Mesendoderm (in vitro differentiated cells): ENCODE measurements at regions not wholly inside any gene's neighbourhood (a gene's known extent, or its start where the extent isn't known, plus 50 kb on each side); places are given as distances from the start of the nearest gene placed in this dataset.
A peak's percentile ranks its signal among the peaks of the same experiment; 100 is the strongest.
"Not testable (repeated sequence)": the region's sequence is repeated elsewhere in the genome, so short reads cannot be mapped to it uniquely, and the experiment has no call there.

Source experiments
- DNase-seq: peaks from one replicate; pipeline ENCODE4 v3.0.0; 2013
- H2AK5ac ChIP-seq: 2 replicates; pipeline ENCODE4 v1.6.1; 2013; ENCODE audit warnings: low read length, inconsistent platforms
- H2BK120ac ChIP-seq: 2 replicates; pipeline ENCODE4 v1.6.1; 2013; ENCODE audit warnings: low read depth, mild to moderate bottlenecking, low read length, moderate library complexity, mixed read lengths
- H2BK15ac ChIP-seq: replicated peaks from 2 replicates; pipeline ENCODE4 v1.6.1; 2013; ENCODE audit warnings: low read depth, mild to moderate bottlenecking, moderate library complexity
- H2BK5ac ChIP-seq: 2 replicates; pipeline ENCODE4 v1.6.1; 2013; ENCODE audit warnings: low read length, inconsistent platforms
- H3K18ac ChIP-seq: 2 replicates; pipeline ENCODE4 v1.6.1; 2013; ENCODE audit warnings: mild to moderate bottlenecking, low read length, mixed read lengths
- H3K23ac ChIP-seq: one replicate; pipeline ENCODE4 v1.6.1; 2013; ENCODE audit warnings: low read length
- H3K27ac ChIP-seq: 2 replicates; pipeline ENCODE4 v1.5.1; 2013; ENCODE audit warnings: low read depth, mild to moderate bottlenecking, inconsistent platforms, low read length, moderate library complexity
- H3K27me3 ChIP-seq: 2 replicates; pipeline ENCODE4 v1.6.1; 2013; ENCODE audit warnings: low read length, control low read depth, mild to moderate bottlenecking, inconsistent platforms; ENCODE audit not compliant: insufficient read depth, poor library complexity
- H3K36me3 ChIP-seq: 2 replicates; pipeline ENCODE4 v1.6.1; 2013; ENCODE audit warnings: low read length, inconsistent platforms; ENCODE audit not compliant: control insufficient read depth, insufficient read depth
- H3K4ac ChIP-seq: one replicate; pipeline ENCODE4 v1.6.1; 2013; ENCODE audit warnings: low read depth, mild to moderate bottlenecking, low read length, moderate library complexity
- H3K4me1 ChIP-seq: 2 replicates; pipeline ENCODE4 v1.6.1; 2013; ENCODE audit warnings: low read depth, low read length, inconsistent platforms; ENCODE audit not compliant: control insufficient read depth
- H3K4me2 ChIP-seq: 2 replicates; pipeline ENCODE4 v1.6.1; 2013; ENCODE audit warnings: low read length
- H3K4me3 ChIP-seq: 2 replicates; pipeline ENCODE4 v1.5.1; 2013; ENCODE audit warnings: mild to moderate bottlenecking, low read length
- H3K56ac ChIP-seq: one replicate; pipeline ENCODE4 v1.6.1; 2013; ENCODE audit warnings: low read length
- H3K79me1 ChIP-seq: 2 replicates; pipeline ENCODE4 v1.6.1; 2013; ENCODE audit warnings: low read length, inconsistent platforms
- H3K79me2 ChIP-seq: 2 replicates; pipeline ENCODE4 v1.6.1; 2013; ENCODE audit warnings: mild to moderate bottlenecking, low read length; ENCODE audit not compliant: control insufficient read depth, insufficient read depth
- H3K9ac ChIP-seq: 2 replicates; pipeline ENCODE4 v1.6.1; 2013; ENCODE audit warnings: low read length, inconsistent platforms
- H4K5ac ChIP-seq: one replicate; pipeline ENCODE4 v1.6.1; 2013; ENCODE audit warnings: low read length
- H4K8ac ChIP-seq: one replicate; pipeline ENCODE4 v1.6.1; 2013; ENCODE audit warnings: low read depth, mild to moderate bottlenecking, control low read depth, low read length, moderate library complexity
- WGBS: extraction: QIAGEN DNeasy Blood & Tissue Kit; methylation state at CpG from one replicate; pipeline ENCODE4 v1.1.7; 2013; ENCODE audit warnings: low lambda C conversion rate, missing lambda C conversion rate; ENCODE audit not compliant: insufficient coverage; ENCODE audit errors: extremely low coverage; 5-methylcytosine and 5-hydroxymethylcytosine counted together

- not testable (repeated sequence) for H4K8ac ChIP-seq, H3K27ac ChIP-seq, H3K27me3 ChIP-seq, H3K4me2 ChIP-seq, H2AK5ac ChIP-seq, DNase-seq, H3K23ac ChIP-seq, H3K4ac ChIP-seq, H2BK5ac ChIP-seq, H3K79me1 ChIP-seq, H2BK15ac ChIP-seq, H3K9ac ChIP-seq, H4K5ac ChIP-seq, H3K4me3 ChIP-seq, H3K79me2 ChIP-seq, H3K18ac ChIP-seq, H2BK120ac ChIP-seq, H3K4me1 ChIP-seq, H3K56ac ChIP-seq, H3K36me3 ChIP-seq
- no CpG with 5 or more reads among the region's 4 CpGs for WGBS
Observed at GRCh38 chr17:22213169-22213568, 520.8 kb downstream of the KCNJ18 start.

GRCh38 chr17:22217135-22217534, 524.8 kb downstream of the KCNJ18 start:
- no CpG with 5 or more reads among the region's 27 CpGs for WGBS
- no peak overlapping the region for H2AK5ac ChIP-seq
- no peaks in the 10 kb centered on the region for H3K27me3 ChIP-seq
- H4K8ac ChIP-seq = no peak overlapping the region
- no peak overlapping the region for H3K9ac ChIP-seq
- no peak overlapping the region for H3K27ac ChIP-seq
- H3K79me1 ChIP-seq = no peaks in the 10 kb centered on the region
- DNase-seq = peak; percentile 51
- no peak overlapping the region for H3K23ac ChIP-seq
- H3K4me3 ChIP-seq = no peak overlapping the region
- H3K36me3 ChIP-seq = no peaks in the 10 kb centered on the region
- H2BK120ac ChIP-seq = no peak overlapping the region
- no peak overlapping the region for H2BK5ac ChIP-seq
- no peak overlapping the region for H3K4me2 ChIP-seq
- no peak overlapping the region for H3K18ac ChIP-seq
- no peak overlapping the region for H3K4ac ChIP-seq
- H3K56ac ChIP-seq = peak overlapping the region; percentile 56
- H3K4me1 ChIP-seq = no peaks in the 10 kb centered on the region
- H3K79me2 ChIP-seq = no peaks in the 10 kb centered on the region
- no peak overlapping the region for H2BK15ac ChIP-seq
- no peak overlapping the region for H4K5ac ChIP-seq

GRCh38 chr17:22221344-22221743, 529.0 kb downstream of the KCNJ18 start:
- Histone ChIP-seq H3K23ac (no peak overlapping the region), H3K56ac (no peak overlapping the region), H4K8ac (no peak overlapping the region), H3K27me3 (no peaks in the 10 kb centered on the region), H3K36me3 (no peaks in the 10 kb centered on the region), H3K4ac (no peak overlapping the region), H4K5ac (no peak overlapping the region), H3K79me2 (no peaks in the 10 kb centered on the region), H2AK5ac (no peak overlapping the region), H2BK15ac (no peak overlapping the region), H2BK5ac (no peak overlapping the region), H2BK120ac (no peak overlapping the region), H3K18ac (no peak overlapping the region), H3K79me1 (no peaks in the 10 kb centered on the region), H3K4me1 (no peaks in the 10 kb centered on the region), H3K4me3 (no peak overlapping the region), H3K27ac (no peak overlapping the region), H3K9ac (no peak overlapping the region), H3K4me2 (no peak overlapping the region)
- no CpG with 5 or more reads among the region's 8 CpGs for WGBS
- no peak for DNase-seq

GRCh38 chr17:22226477-22226876, 534.2 kb downstream of the KCNJ18 start:
- H3K23ac ChIP-seq, H3K18ac ChIP-seq, H3K79me2 ChIP-seq, H3K27ac ChIP-seq, H3K4me1 ChIP-seq, DNase-seq, H3K36me3 ChIP-seq, H3K27me3 ChIP-seq, H2BK120ac ChIP-seq, H3K4me2 ChIP-seq, H2BK15ac ChIP-seq, H4K8ac ChIP-seq, H2BK5ac ChIP-seq, H2AK5ac ChIP-seq, H3K79me1 ChIP-seq, H3K4me3 ChIP-seq, H4K5ac ChIP-seq, H3K56ac ChIP-seq, H3K4ac ChIP-seq, H3K9ac ChIP-seq: not testable (repeated sequence)
- WGBS = no CpG with 5 or more reads among the region's 3 CpGs

- not testable (repeated sequence) for H3K79me2 ChIP-seq, H3K4ac ChIP-seq, H3K4me3 ChIP-seq, H2BK5ac ChIP-seq, H3K4me2 ChIP-seq, H3K27ac ChIP-seq, H4K5ac ChIP-seq, H3K79me1 ChIP-seq, H3K9ac ChIP-seq, H2BK120ac ChIP-seq, H2BK15ac ChIP-seq, H3K4me1 ChIP-seq, H3K23ac ChIP-seq, H4K8ac ChIP-seq, H2AK5ac ChIP-seq, DNase-seq, H3K36me3 ChIP-seq, H3K27me3 ChIP-seq, H3K18ac ChIP-seq, H3K56ac ChIP-seq
- WGBS = no CpG with 5 or more reads among the region's 3 CpGs
Observed at GRCh38 chr17:22226932-22227331, 534.6 kb downstream of the KCNJ18 start.

- H3K18ac ChIP-seq, H3K79me1 ChIP-seq, H3K4me2 ChIP-seq, H3K4me3 ChIP-seq, H3K9ac ChIP-seq, H3K79me2 ChIP-seq, H3K27me3 ChIP-seq, H2BK5ac ChIP-seq, H3K4me1 ChIP-seq, H2BK120ac ChIP-seq, H2AK5ac ChIP-seq, H4K5ac ChIP-seq, H3K23ac ChIP-seq, H2BK15ac ChIP-seq, H3K56ac ChIP-seq, H4K8ac ChIP-seq, H3K4ac ChIP-seq, H3K36me3 ChIP-seq: not testable (repeated sequence)
- H3K27ac ChIP-seq = peak overlapping the region; percentile 57
- WGBS = no CpG with 5 or more reads among the region's 5 CpGs
- DNase-seq = peak; percentile 90
Observed at GRCh38 chr17:22227699-22228553, 535.6 kb downstream of the KCNJ18 start.
